ENCODE measurements at regions not wholly inside any gene's neighbourhood (a gene's known extent, or its start where the extent isn't known, plus 50 kb on each side); places are given as distances from the start of the nearest gene placed in this dataset.

DNA sequence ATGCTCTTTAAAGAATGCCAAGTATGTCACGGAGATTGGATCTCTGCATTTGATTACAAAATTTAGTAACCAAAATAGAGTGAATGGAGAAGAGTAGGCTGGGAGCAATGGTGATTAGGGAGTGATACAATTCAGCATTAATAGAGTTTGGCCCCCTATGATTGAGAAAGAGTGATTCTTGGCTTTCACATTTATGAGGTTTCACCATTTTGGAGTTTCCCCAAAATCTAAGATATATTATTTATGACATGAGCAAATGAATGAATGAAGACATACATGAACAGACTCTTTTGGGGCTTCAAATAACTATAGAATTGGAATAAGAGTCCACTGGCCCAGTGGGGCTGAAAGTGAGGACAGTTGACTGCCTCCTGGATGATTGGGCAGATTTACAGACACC, 255.2 kb downstream of the LPIN1 start:
- TF ChIP-seq CTCF (IDR thresholded peaks at IDR 0.05; ENCODE audit: low read depth, low read length) (no peak), POLR2A (IDR thresholded peaks at IDR 0.05; ENCODE audit: extremely low read depth, insufficient read length) (no peak)
- TF ChIP-seq, protein P1, sequence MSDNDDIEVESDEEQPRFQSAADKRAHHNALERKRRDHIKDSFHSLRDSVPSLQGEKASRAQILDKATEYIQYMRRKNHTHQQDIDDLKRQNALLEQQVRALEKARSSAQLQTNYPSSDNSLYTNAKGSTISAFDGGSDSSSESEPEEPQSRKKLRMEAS (IDR thresholded peaks at IDR 0.05; ENCODE audit: low read depth, low read length) = no peak
